HepG2 (cell line): ENCODE measurements at regions not wholly inside any gene's neighbourhood (a gene's known extent, or its start where the extent isn't known, plus 50 kb on each side); places are given as distances from the start of the nearest gene placed in this dataset.

Source experiments
- ATAC-seq: fragments of 200-7000 bp; cut with Tn5 transposase; 3 replicates; pipeline ENCODE4 v1.9.1; 2020; ENCODE audit warnings: mild to moderate bottlenecking, moderate library complexity
- BruUV-seq: library from RNA; stranded (reverse); fragments of 400-500 nt; replicated peaks from 2 replicates; lab custom pipeline; 2021; lab: Mats Ljungman, UMichigan
- CTCF ChIA-PET: fragments of 300-600 bp; formaldehyde crosslinking; extraction: SDS; loops from one replicate; lab custom pipeline; 2021; ENCODE audit warnings: low total read pairs, inconsistent platforms, low intra/inter-chr PET ratio; lab: Yijun Ruan, JAX
- POLR2A ChIA-PET: fragments of 350-600 bp; sonication (Branson Sonifier 250); formaldehyde crosslinking; loops from one replicate; lab custom pipeline; 2020; ENCODE audit warnings: antibody characterized with exemption, inconsistent platforms; lab: Yijun Ruan, JAX
- DNase-seq: peaks from one replicate; pipeline ENCODE4 v3.0.0-alpha.2; 2015; ENCODE audit warnings: low spot score
- FAIRE-seq: peaks from 3 replicates; lab custom pipeline; 2011; peaks lifted over from hg19 to GRCh38; lab: Jason Lieb, UNC
- H2AFZ ChIP-seq: one replicate; pipeline ENCODE4 v1.6.1; 2011; ENCODE audit warnings: low read length, inconsistent platforms
- H3K27ac ChIP-seq: fragments of 300-600 bp; 3 replicates; pipeline ENCODE4 v1.8.0; 2011; ENCODE audit warnings: mixed run types, mild to moderate bottlenecking, mixed read lengths, low read length, inconsistent platforms; ENCODE audit not compliant: insufficient read depth; ENCODE audit errors: extremely low read length
- H3K27me3 ChIP-seq, 2 experiments: fragments of 200-600 bp in 1 of 2; 2 replicates in 1 of 2; 3 replicates in 1 of 2; pipeline versions ENCODE4 v1.6.0 to v1.8.0; 2011; ENCODE audit warnings: low read length in 2 of 2, mild to moderate bottlenecking in 2 of 2, moderate library complexity in 2 of 2, inconsistent platforms in 1 of 2; ENCODE audit not compliant: insufficient read depth in 2 of 2, control insufficient read depth in 1 of 2
- H3K36me3 ChIP-seq, 2 experiments: fragments of 200-600 bp in 1 of 2; replicated peaks in 1 of 2; 2 replicates in 1 of 2; 3 replicates in 1 of 2; pipeline versions ENCODE4 v1.5.1 to v1.8.0; 2011; ENCODE audit warnings: low read length in 2 of 2, inconsistent platforms in 1 of 2; ENCODE audit not compliant: insufficient read depth in 2 of 2, control insufficient read depth in 1 of 2
- H3K4me1 ChIP-seq: 2 replicates; pipeline ENCODE4 v1.5.1; 2012; ENCODE audit warnings: low read length, inconsistent platforms; ENCODE audit not compliant: insufficient read depth
- H3K4me2 ChIP-seq: 2 replicates; pipeline ENCODE4 v1.6.0; 2011; ENCODE audit warnings: low read depth, low read length, inconsistent platforms
- H3K4me3 ChIP-seq, 3 experiments: fragments of 200-600 bp in 1 of 3; sonication (generic), shearing (Covaris generic) in 1 of 3; replicated peaks in 1 of 3; 2 replicates each; pipeline ENCODE4 v1.5.1; 2011 to 2016; ENCODE audit warnings: low read length in 3 of 3, inconsistent platforms in 2 of 3, low read depth in 2 of 3, mild to moderate bottlenecking in 2 of 3, control low read depth in 1 of 3, mixed read lengths in 1 of 3; ENCODE audit not compliant: insufficient read depth in 1 of 3
- H3K79me2 ChIP-seq: one replicate; pipeline ENCODE4 v1.6.1; 2011; ENCODE audit warnings: low read length, inconsistent platforms; ENCODE audit not compliant: insufficient read depth
- H3K9ac ChIP-seq: 2 replicates; pipeline ENCODE4 v1.6.0; 2011; ENCODE audit warnings: mild to moderate bottlenecking, low read depth, low read length, inconsistent platforms; ENCODE audit not compliant: insufficient read depth
- H3K9me3 ChIP-seq: 2 replicates; pipeline ENCODE4 v1.5.1; 2012; ENCODE audit warnings: mild to moderate bottlenecking, low read length
- H4K20me1 ChIP-seq: 2 replicates; pipeline ENCODE4 v1.6.0; 2011; ENCODE audit warnings: inconsistent platforms, mild to moderate bottlenecking, low read length, moderate library complexity; ENCODE audit not compliant: insufficient read depth
- CENPX ChIP-seq: sonication (generic); formaldehyde crosslinking; IDR thresholded peaks from 2 replicates; pipeline ENCODE4 v1.9.0; 2021; ENCODE audit warnings: mild to moderate bottlenecking, missing genetic modification reagents, moderate library complexity
- HNRNPK ChIP-seq: fragments of 200-400 bp; formaldehyde crosslinking; IDR thresholded peaks from 2 replicates; pipeline ENCODE4 v1.6.1; 2018; ENCODE audit warnings: low read length, low read depth, moderate library complexity, mild to moderate bottlenecking; ENCODE audit not compliant: poor library complexity, severe bottlenecking
- JUND ChIP-seq: sonication (generic); formaldehyde crosslinking; IDR thresholded peaks from 2 replicates; pipeline ENCODE4 v1.8.0; 2022; ENCODE audit warnings: mild to moderate bottlenecking, missing genetic modification reagents
- POGZ ChIP-seq: sonication (generic); formaldehyde crosslinking; IDR thresholded peaks from 2 replicates; pipeline ENCODE4 v1.4.0; 2020; ENCODE audit warnings: mild to moderate bottlenecking, missing genetic modification reagents
- SMARCE1 ChIP-seq: fragments of 450-650 bp; IDR thresholded peaks from 2 replicates; pipeline ENCODE4 v1.6.1; 2017; ENCODE audit warnings: borderline replicate concordance
- ZNF530 ChIP-seq: sonication (generic); formaldehyde crosslinking; IDR thresholded peaks from 2 replicates; pipeline ENCODE4 v1.5.0; 2020; ENCODE audit warnings: low read depth, mild to moderate bottlenecking, missing genetic modification reagents
- WGBS: methylation state at CpG from one replicate; pipeline ENCODE4 v1.1.6; 2017; ENCODE audit warnings: low lambda C conversion rate; 5-methylcytosine and 5-hydroxymethylcytosine counted together
- in situ Hi-C: cut with HindIII; loops from 2 replicates; pipeline ENCODE4 v1.10.0; 2017; ENCODE audit warnings: low pct_unique_long_range_greater_than_20kb; ENCODE audit not compliant: extremely low pct_ligation_motif_present
- intact Hi-C: fragments of 100-400 bp; cut with micrococcal nuclease; formaldehyde crosslinking; loops from one replicate; pipeline ENCODE4 v1.10.0; 2022; ENCODE audit not compliant: unreplicated experiment
- TF ChIP-seq, protein P1 (sequence below): sonication (generic); formaldehyde crosslinking; IDR thresholded peaks from 2 replicates; pipeline ENCODE4 v1.4.0; 2020; ENCODE audit warnings: missing genetic modification reagents
- TF ChIP-seq, protein P2 (sequence below): sonication (generic); formaldehyde crosslinking; IDR thresholded peaks from 2 replicates; pipeline ENCODE4 v1.8.1; 2023; ENCODE audit warnings: mild to moderate bottlenecking, missing genetic modification reagents, borderline replicate concordance
- TF ChIP-seq, protein P3 (sequence below): sonication (generic); formaldehyde crosslinking; IDR thresholded peaks from 2 replicates; pipeline ENCODE4 v1.4.0; 2020; ENCODE audit warnings: mild to moderate bottlenecking, missing genetic modification reagents
- TF ChIP-seq, protein P4 (sequence below): sonication (generic); formaldehyde crosslinking; IDR thresholded peaks from 2 replicates; pipeline ENCODE4 v1.5.0; 2020; ENCODE audit warnings: mild to moderate bottlenecking, missing genetic modification reagents
- TF ChIP-seq, protein P5 (sequence below): sonication (generic); formaldehyde crosslinking; IDR thresholded peaks from 2 replicates; pipeline ENCODE4 v1.9.0; 2022; ENCODE audit warnings: low read depth, missing genetic modification reagents

DNA sequence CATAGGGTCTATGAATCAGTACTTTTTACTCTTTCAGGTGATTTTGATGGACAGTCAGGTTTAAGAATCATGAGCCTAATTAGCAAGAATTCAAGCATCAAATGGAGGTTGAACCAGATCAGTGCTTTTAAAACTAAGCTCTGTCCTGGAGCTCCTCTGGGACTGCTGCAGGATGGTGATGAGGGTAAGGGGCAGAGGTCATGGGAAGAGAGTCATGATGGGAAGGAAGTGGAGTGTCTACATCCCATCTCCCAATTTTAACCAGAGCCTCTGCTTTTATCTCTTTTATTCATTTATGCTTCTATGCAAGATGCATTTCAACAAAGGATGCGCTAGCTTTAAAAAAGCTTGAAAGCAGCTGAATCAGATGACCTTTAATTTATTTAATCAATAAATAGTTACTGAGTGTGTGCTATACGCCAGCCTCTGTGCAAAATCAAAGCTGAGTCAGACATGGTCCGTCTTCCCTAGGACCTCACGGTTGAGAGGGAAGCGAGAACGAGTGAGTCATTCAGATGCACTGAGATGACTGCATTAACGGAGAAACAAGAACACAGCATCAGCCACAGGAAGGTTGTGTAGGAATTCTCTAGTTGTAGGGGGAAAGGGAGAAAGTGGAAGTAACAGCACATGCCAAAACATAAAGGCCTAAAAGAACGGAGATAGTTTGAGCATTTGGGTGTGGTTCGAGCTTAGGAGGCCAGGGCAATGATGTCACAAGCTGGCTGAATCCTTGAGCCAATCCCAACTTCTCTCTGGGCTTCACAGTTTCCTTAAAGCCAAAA lies 441.6 kb upstream of the BRINP1 start:
- FAIRE-seq (no peak), DNase-seq (no peak), ATAC-seq (no peak)
- no peak overlapping the region for H3K4me2 ChIP-seq
- H4K20me1 ChIP-seq, result no peaks in the 10 kb centered on the region
- BruUV-seq, result no TSS peak
- no peak overlapping the region for H2AFZ ChIP-seq
- no peak overlapping the region for H3K9ac ChIP-seq
- H3K36me3 ChIP-seq, result no peaks in the 10 kb centered on the region
- 21% methylated on average over 9 of the region's 9 CpGs for WGBS
- H3K27ac ChIP-seq, result no peak overlapping the region
- no peaks in the 10 kb centered on the region for H3K4me1 ChIP-seq
- in situ Hi-C loops (no loop called here), intact Hi-C loops (no loop called here)
- TF ChIP-seq, protein P1, sequence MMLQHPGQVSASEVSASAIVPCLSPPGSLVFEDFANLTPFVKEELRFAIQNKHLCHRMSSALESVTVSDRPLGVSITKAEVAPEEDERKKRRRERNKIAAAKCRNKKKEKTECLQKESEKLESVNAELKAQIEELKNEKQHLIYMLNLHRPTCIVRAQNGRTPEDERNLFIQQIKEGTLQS (CRISPR knock-in tag), result no peak
- TF ChIP-seq SMARCE1, result no peak
- TF ChIP-seq POGZ, result no peak
- H3K27me3 ChIP-seq, result no peaks in the 10 kb centered on the region
- H3K9me3 ChIP-seq, result no peaks in the 10 kb centered on the region
- H3K79me2 ChIP-seq, result no peaks in the 10 kb centered on the region
- no peak overlapping the region for H3K4me3 ChIP-seq
- ChIA-PET POLR2A (no interaction called here), CTCF (no interaction called here)

DNA sequence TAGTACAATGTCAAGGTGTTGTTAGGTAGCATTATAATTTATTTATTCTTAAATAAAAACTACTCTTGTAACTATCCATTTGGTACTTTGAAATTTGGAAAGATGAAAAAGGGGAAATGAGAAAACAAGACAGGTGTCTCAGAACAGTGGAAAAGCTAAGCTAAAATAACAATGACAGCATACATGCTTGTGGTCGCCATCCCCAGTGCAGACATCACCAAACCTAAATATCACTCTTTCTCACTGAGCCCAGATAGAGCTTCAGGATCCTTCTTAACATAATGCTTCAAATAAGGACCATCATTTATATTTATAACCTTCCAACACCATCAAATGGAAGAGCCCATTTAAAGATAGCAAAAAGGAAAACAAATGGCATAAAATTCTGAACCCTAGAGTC lies 434.4 kb upstream of the BRINP1 start:
- FAIRE-seq (no peak), DNase-seq (no peak), ATAC-seq (no peak)
- H3K27ac ChIP-seq, result no peak overlapping the region
- H4K20me1 ChIP-seq, result no peaks in the 10 kb centered on the region
- H3K9ac ChIP-seq, result no peak overlapping the region
- WGBS, result 0% methylated on average over 1 of the region's 1 CpG
- H3K4me3 ChIP-seq, result no peak overlapping the region
- H3K79me2 ChIP-seq, result no peaks in the 10 kb centered on the region
- no peaks in the 10 kb centered on the region for H3K36me3 ChIP-seq
- in situ Hi-C loops (no loop called here), intact Hi-C loops (no loop called here)
- H3K4me1 ChIP-seq, result no peaks in the 10 kb centered on the region
- no peak overlapping the region for H2AFZ ChIP-seq
- no peaks in the 10 kb centered on the region for H3K9me3 ChIP-seq
- H3K27me3 ChIP-seq, result no peaks in the 10 kb centered on the region
- BruUV-seq, result no TSS peak
- ChIA-PET CTCF (no interaction called here), POLR2A (no interaction called here)
- no peak overlapping the region for H3K4me2 ChIP-seq
- no peak for TF ChIP-seq ZNF530 (CRISPR knock-in tag)
- TF ChIP-seq, protein P2, sequence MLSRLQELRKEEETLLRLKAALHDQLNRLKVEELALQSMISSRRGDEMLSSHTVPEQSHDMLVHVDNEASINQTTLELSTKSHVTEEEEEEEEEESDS (CRISPR knock-in tag), result no peak
- TF ChIP-seq, protein P3, sequence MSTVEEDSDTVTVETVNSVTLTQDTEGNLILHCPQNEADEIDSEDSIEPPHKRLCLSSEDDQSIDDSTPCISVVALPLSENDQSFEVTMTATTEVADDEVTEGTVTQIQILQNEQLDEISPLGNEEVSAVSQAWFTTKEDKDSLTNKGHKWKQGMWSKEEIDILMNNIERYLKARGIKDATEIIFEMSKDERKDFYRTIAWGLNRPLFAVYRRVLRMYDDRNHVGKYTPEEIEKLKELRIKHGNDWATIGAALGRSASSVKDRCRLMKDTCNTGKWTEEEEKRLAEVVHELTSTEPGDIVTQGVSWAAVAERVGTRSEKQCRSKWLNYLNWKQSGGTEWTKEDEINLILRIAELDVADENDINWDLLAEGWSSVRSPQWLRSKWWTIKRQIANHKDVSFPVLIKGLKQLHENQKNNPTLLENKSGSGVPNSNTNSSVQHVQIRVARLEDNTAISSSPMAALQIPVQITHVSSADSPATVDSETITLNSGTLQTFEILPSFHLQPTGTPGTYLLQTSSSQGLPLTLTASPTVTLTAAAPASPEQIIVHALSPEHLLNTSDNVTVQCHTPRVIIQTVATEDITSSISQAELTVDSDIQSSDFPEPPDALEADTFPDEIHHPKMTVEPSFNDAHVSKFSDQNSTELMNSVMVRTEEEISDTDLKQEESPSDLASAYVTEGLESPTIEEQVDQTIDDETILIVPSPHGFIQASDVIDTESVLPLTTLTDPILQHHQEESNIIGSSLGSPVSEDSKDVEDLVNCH (CRISPR knock-in tag), result no peak
- TF ChIP-seq HNRNPK, result no peak
- TF ChIP-seq, protein P4, sequence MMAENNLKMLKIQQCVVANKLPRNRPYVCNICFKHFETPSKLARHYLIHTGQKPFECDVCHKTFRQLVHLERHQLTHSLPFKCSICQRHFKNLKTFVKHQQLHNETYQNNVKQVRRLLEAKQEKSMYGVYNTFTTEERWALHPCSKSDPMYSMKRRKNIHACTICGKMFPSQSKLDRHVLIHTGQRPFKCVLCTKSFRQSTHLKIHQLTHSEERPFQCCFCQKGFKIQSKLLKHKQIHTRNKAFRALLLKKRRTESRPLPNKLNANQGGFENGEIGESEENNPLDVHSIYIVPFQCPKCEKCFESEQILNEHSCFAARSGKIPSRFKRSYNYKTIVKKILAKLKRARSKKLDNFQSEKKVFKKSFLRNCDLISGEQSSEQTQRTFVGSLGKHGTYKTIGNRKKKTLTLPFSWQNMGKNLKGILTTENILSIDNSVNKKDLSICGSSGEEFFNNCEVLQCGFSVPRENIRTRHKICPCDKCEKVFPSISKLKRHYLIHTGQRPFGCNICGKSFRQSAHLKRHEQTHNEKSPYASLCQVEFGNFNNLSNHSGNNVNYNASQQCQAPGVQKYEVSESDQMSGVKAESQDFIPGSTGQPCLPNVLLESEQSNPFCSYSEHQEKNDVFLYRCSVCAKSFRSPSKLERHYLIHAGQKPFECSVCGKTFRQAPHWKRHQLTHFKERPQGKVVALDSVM (CRISPR knock-in tag), result no peak
- no peak for TF ChIP-seq CENPX (CRISPR knock-in tag)
- TF ChIP-seq JUND (CRISPR knock-in tag), result no peak
- TF ChIP-seq, protein P5, sequence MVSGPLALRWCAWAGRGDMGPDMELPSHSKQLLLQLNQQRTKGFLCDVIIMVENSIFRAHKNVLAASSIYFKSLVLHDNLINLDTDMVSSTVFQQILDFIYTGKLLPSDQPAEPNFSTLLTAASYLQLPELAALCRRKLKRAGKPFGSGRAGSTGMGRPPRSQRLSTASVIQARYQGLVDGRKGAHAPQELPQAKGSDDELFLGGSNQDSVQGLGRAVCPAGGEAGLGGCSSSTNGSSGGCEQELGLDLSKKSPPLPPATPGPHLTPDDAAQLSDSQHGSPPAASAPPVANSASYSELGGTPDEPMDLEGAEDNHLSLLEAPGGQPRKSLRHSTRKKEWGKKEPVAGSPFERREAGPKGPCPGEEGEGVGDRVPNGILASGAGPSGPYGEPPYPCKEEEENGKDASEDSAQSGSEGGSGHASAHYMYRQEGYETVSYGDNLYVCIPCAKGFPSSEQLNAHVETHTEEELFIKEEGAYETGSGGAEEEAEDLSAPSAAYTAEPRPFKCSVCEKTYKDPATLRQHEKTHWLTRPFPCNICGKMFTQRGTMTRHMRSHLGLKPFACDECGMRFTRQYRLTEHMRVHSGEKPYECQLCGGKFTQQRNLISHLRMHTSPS (CRISPR knock-in tag), result no peak
